Effector memory CD4-positive, alpha-beta T cell (primary cell): ENCODE measurements at regions not wholly inside any gene's neighbourhood (a gene's known extent, or its start where the extent isn't known, plus 50 kb on each side); places are given as distances from the start of the nearest gene placed in this dataset.
"Not testable (repeated sequence)": the region's sequence is repeated elsewhere in the genome, so short reads cannot be mapped to it uniquely, and the experiment has no call there.

Experiments used
- DNase-seq, 3 donors: peaks; one replicate each; pipeline ENCODE4 v3.0.0-alpha.2; 2020
- H3K27ac ChIP-seq: 2 replicates; pipeline ENCODE4 v1.7.0; 2013; ENCODE audit warnings: mild to moderate bottlenecking, low read length, moderate library complexity; ENCODE audit not compliant: insufficient read depth, poor library complexity, severe bottlenecking
- H3K27me3 ChIP-seq: replicated peaks from 2 replicates; pipeline ENCODE4 v1.7.0; 2013; ENCODE audit warnings: mild to moderate bottlenecking, low read length; ENCODE audit not compliant: insufficient read depth, control insufficient read depth, poor library complexity, severe bottlenecking
- H3K36me3 ChIP-seq: 2 replicates; pipeline ENCODE4 v1.7.0; 2013; ENCODE audit warnings: mild to moderate bottlenecking, low read length, moderate library complexity; ENCODE audit not compliant: control insufficient read depth, insufficient read depth
- H3K4me1 ChIP-seq: 2 replicates; pipeline ENCODE4 v1.7.0; 2013; ENCODE audit warnings: low read length, mild to moderate bottlenecking; ENCODE audit not compliant: control insufficient read depth, insufficient read depth, poor library complexity, severe bottlenecking
- H3K4me3 ChIP-seq: 2 replicates; pipeline ENCODE4 v1.7.0; 2013; ENCODE audit warnings: low read length, low read depth, mild to moderate bottlenecking; ENCODE audit not compliant: insufficient read depth, poor library complexity, severe bottlenecking
- H3K9me3 ChIP-seq: 2 replicates; pipeline ENCODE4 v1.7.0; 2013; ENCODE audit warnings: mild to moderate bottlenecking, low read length, moderate library complexity; ENCODE audit not compliant: control insufficient read depth

DNA sequence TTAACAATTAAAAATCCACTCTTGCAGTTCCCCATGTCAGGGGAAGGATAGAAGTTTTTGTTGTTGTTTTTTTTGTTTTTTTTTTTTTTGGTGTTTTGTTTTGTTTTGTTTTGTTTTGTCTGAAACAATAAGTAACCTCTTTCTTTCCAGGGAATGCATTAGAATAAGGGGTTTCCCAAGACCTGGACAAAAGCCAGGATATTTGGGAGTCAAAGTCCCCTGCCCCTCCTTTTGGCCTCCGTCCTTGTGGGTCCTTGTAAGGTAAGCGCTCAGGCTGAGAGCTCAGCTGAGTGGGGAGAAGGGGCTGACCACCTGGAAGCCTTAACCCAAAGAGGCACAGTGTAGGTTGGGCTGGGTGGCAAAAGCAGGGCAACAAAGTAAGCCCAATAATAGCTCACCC, 515.4 kb downstream of the SOX6 start:
- Histone ChIP-seq H3K4me3 (no peak overlapping the region), H3K9me3 (no peaks in the 10 kb centered on the region), H3K27me3 (no peaks in the 10 kb centered on the region), H3K36me3 (no peaks in the 10 kb centered on the region), H3K4me1 (no peaks in the 10 kb centered on the region), H3K27ac (no peak overlapping the region)
- no peak for DNase-seq

DNA sequence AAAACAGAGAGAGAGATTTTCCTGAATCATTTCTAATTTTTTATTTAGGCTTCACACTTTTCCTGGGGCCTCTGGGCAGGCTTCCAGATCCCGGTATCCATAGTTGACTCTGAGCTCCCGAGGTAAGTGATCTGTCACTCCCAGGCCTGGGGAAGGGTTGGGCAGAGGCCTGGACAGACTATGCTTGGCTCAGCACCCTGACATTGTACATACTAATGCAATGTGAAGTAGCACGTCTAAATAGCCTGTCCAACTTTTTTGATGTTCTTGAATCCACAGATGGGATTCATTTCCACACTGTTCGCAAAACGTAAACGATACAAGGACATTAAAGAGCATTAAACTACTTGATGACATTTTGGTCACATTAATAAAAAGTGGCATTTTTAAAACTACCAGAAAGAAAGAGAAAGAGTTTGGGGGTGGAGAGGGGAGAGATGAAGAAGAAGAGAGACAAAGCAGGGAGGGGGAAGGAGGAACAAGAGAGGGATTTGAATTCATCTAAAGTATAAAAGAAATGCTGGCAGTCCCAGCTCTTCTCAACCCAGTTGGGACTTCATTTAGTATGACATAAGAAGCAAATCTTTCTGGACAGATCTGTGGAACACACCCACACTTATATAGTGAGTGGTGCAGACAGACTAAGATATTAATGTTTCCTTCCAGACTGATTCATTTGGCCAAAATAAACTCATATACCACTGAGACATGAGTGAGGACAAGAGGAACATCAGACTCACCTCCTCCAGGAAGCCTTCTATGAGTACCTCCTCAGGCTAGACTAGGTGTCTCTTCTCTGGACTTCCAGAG, 514.2 kb downstream of the SOX6 start:
- DNase-seq: no peak
- no peaks in the 10 kb centered on the region for H3K27me3 ChIP-seq
- H3K27ac ChIP-seq: no peak overlapping the region
- H3K4me1 ChIP-seq: no peaks in the 10 kb centered on the region
- H3K4me3 ChIP-seq: no peak overlapping the region
- no peaks in the 10 kb centered on the region for H3K36me3 ChIP-seq
- H3K9me3 ChIP-seq: no peaks in the 10 kb centered on the region

DNA sequence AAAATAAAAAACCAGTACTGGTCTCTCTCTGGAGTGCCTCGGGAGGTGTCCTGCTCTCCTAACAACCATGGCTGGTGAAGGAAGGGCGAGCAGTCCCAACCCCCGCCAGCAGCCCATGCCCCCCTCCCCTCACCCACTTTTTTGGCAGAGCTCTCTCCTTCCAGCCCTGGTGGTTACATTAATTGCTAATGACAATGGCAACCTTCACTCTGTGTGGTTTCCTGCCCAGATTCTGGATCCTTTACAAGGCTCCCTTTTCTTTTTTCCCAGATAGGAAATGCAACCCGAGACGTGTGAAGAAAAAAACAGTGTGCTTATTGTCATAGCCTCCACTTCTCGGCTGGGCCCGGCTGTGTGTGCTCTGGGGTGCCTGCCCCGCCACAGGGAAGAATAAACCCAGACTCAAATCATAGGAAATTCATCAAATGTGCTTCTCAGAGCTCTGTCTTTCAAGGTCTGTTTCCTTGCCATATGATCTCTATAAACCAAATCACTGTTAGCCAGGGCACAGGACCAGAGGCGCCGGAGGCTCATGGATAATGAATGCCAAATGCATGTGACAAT, 513.0 kb downstream of the SOX6 start:
- no peaks in the 10 kb centered on the region for H3K27me3 ChIP-seq
- H3K4me3 ChIP-seq: no peak overlapping the region
- no peaks in the 10 kb centered on the region for H3K36me3 ChIP-seq
- H3K9me3 ChIP-seq: no peaks in the 10 kb centered on the region
- H3K27ac ChIP-seq: no peak overlapping the region
- no peak for DNase-seq
- H3K4me1 ChIP-seq: no peaks in the 10 kb centered on the region

DNA sequence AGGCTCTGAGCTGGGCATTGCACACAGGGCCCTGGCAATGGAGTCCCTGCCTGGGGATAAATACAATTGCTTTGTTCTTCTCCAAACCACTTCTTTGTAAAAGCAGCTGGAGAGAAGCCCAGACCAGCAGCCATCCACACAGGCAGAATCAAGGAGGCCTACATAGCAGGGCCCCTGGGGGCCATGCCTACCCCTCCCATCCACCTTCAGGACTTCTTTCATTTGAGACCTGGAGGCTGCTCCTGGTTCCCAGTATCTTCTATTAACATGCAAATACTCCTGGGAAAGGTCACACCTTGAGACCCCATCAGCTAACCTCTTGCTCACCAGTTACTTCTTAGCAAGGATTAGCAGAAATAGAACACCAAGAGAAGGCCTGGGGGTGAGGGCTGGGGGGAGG, 511.1 kb downstream of the SOX6 start:
- no peak overlapping the region for H3K4me3 ChIP-seq
- no peak overlapping the region for H3K27ac ChIP-seq
- H3K36me3 ChIP-seq: no peaks in the 10 kb centered on the region
- no peak for DNase-seq
- no peaks in the 10 kb centered on the region for H3K4me1 ChIP-seq
- H3K27me3 ChIP-seq: no peaks in the 10 kb centered on the region
- H3K9me3 ChIP-seq: no peaks in the 10 kb centered on the region

DNA sequence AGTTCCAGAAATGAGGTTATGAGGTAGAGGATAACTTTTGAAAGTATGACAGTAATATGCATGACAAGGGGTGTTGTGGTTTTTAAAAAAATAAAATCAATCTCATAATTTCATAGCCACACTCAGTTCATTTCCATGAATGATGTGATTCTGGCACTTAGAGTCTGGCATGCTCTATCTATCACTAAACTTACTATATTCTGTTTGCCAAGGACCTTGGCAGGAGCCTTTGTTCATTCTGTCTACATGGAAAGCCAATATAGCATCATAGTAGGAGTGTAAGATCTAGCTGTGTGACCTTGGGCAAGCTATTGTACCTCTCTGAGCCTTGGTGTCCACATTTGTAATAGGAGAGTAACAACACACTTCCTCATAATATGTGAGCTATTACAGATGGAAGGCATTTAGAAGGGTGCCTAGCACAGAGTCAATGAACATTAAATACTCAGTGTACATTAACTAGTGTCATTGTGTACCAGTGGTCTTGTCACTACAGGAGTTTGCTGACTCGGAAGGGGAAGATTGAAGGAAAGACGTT, 507.6 kb downstream of the SOX6 start:
- Histone ChIP-seq H3K36me3 (no peaks in the 10 kb centered on the region), H3K4me3 (no peak overlapping the region), H3K27me3 (no peaks in the 10 kb centered on the region), H3K27ac (no peak overlapping the region), H3K9me3 (no peaks in the 10 kb centered on the region), H3K4me1 (no peaks in the 10 kb centered on the region)
- DNase-seq: no peak

DNA sequence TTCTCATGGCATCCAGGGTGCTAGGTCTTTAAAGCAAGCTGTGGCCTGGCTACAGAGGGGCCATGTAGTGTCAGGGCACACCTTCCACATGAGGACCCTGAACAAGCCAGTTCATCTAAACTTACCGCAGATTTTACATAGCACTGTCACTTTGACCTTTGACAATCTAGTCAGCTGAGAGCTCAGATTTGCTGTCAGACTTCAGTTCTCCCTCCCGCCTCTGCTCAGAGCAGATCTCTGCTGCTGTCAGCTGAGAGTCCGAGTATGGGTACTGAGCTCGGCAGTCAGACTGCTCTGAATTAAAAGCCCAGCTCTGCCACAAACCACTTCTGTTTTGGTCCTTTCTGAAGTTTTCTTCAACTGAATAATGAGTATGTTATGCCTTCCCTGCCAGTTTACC, 507.1 kb downstream of the SOX6 start:
- Histone ChIP-seq H3K9me3 (no peaks in the 10 kb centered on the region), H3K4me3 (no peak overlapping the region), H3K27ac (no peak overlapping the region), H3K36me3 (no peaks in the 10 kb centered on the region), H3K4me1 (no peaks in the 10 kb centered on the region), H3K27me3 (no peaks in the 10 kb centered on the region)
- DNase-seq: no peak

DNA sequence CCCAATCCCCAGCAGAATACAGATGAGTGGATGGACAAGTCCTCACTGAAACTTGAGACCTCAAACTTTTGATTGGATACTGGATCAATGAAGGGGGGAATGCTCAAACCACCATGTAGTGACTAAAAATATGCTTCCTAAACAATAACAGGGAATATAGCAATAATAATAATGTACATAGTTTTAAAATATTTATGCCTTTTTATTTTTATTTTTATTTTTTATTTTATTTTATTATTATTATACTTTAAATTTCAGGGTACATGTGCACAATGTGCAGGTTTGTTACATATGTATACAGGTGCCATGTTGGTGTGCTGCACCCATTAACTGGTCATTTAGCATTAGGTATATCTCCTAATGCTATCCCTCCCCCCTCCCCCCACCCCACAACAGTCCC, 506.0 kb downstream of the SOX6 start:
- not testable (repeated sequence) for H3K9me3 ChIP-seq, H3K4me3 ChIP-seq, H3K27me3 ChIP-seq, H3K4me1 ChIP-seq, H3K36me3 ChIP-seq, H3K27ac ChIP-seq, DNase-seq

DNA sequence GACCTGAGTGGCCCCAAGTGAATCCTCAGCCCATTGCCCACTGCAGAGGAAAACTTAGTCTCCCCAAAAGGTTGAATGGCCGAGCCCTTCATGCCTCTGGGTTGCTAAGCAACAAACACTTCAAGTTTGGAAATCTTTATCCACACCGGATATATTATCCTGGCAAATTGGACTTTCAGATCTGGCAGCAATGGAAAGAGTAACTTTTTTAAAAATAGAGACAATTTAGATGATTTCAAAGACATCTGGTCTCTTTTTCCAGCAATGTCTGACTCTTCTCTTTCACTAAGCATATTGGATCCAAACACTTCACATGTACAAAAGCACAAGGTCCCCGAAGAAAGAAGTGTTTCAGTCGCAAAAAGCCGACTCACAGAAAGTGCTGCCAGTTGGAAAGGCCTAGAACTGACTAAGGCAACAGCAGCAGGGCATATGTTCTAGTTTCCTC, 505.3 kb downstream of the SOX6 start:
- no peaks in the 10 kb centered on the region for H3K4me1 ChIP-seq
- H3K9me3 ChIP-seq: no peaks in the 10 kb centered on the region
- H3K27ac ChIP-seq: no peak overlapping the region
- H3K36me3 ChIP-seq: no peaks in the 10 kb centered on the region
- H3K27me3 ChIP-seq: no peaks in the 10 kb centered on the region
- DNase-seq: no peak
- no peak overlapping the region for H3K4me3 ChIP-seq

DNA sequence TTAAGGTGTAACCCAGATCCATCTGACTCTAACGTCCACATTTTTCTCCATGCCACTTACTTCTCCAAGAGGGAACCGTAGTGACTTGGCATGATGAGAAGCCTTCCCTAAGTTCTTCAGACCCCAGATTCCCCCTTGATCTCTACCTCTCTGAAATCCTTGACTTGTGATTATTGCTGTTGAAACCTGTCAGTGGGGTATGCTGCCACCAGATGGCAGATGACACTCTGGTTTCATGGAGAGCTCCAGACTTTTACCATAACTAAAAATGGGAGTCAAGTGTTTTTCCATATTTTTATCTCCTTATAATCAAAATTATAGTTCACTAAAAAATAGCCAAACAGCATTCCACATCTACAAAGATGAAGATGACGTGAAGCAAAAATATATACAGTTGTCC, 504.2 kb downstream of the SOX6 start:
- Histone ChIP-seq H3K4me1 (no peaks in the 10 kb centered on the region), H3K9me3 (no peaks in the 10 kb centered on the region), H3K27ac (no peak overlapping the region), H3K27me3 (no peaks in the 10 kb centered on the region), H3K4me3 (no peak overlapping the region), H3K36me3 (no peaks in the 10 kb centered on the region)
- DNase-seq: no peak

DNA sequence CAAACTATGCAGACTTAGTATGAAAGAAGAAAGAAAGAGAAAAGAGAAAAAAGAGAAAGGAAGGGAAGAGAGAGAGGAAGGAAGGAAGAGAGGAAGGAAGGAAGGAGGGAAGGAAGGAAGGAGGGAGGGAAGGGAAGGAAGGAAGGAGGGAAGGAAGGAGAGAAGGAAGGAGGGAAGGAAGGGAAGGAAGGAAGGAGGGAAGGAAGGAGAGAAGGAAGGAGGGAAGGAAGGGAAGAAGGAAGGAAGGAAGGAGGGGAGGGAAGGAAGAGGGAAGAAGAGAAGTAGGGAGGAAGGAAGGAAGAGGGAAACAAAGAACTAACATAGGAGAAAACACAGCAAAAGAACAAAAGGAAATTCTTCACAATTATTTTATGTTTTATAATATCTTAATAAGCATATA, 502.1 kb downstream of the SOX6 start:
- Histone ChIP-seq H3K4me3 (no peak overlapping the region), H3K36me3 (no peaks in the 10 kb centered on the region), H3K9me3 (no peaks in the 10 kb centered on the region), H3K27ac (no peak overlapping the region), H3K27me3 (no peaks in the 10 kb centered on the region), H3K4me1 (no peaks in the 10 kb centered on the region)
- DNase-seq: no peak
